Mesenchymal stem cell (in vitro differentiated cells and primary cell): ENCODE measurements at regions not wholly inside any gene's neighbourhood (a gene's known extent, or its start where the extent isn't known, plus 50 kb on each side); places are given as distances from the start of the nearest gene placed in this dataset.
"Not testable (repeated sequence)": the region's sequence is repeated elsewhere in the genome, so short reads cannot be mapped to it uniquely, and the experiment has no call there.

Source experiments
- DNase-seq: peaks from one replicate; pipeline ENCODE4 v3.0.0-alpha.2; 2013
- H2AFZ ChIP-seq: one replicate; pipeline ENCODE4 v1.6.1; 2013; ENCODE audit warnings: low read depth, mild to moderate bottlenecking, control low read depth, inconsistent platforms, low read length, moderate library complexity
- H2AK5ac ChIP-seq: 2 replicates; pipeline ENCODE4 v1.6.1; 2013; ENCODE audit warnings: low read length, moderate library complexity, mild to moderate bottlenecking, inconsistent platforms; ENCODE audit not compliant: severe bottlenecking
- H2BK120ac ChIP-seq: one replicate; pipeline ENCODE4 v1.6.1; 2013; ENCODE audit warnings: low read depth, mild to moderate bottlenecking, inconsistent platforms, low read length, moderate library complexity
- H2BK12ac ChIP-seq, 2 experiments: one replicate each; pipeline ENCODE4 v1.6.1; 2013; ENCODE audit warnings: inconsistent platforms in 2 of 2, low read length in 2 of 2, mild to moderate bottlenecking in 2 of 2, moderate library complexity in 2 of 2, control low read depth in 1 of 2
- H2BK15ac ChIP-seq: one replicate; pipeline ENCODE4 v1.6.1; 2013; ENCODE audit warnings: mild to moderate bottlenecking, low read depth, inconsistent platforms; ENCODE audit not compliant: poor library complexity, severe bottlenecking
- H2BK5ac ChIP-seq: 2 replicates; pipeline ENCODE4 v1.6.1; 2013; ENCODE audit warnings: low read depth, mild to moderate bottlenecking, low read length, control low read depth, inconsistent platforms; ENCODE audit not compliant: poor library complexity, severe bottlenecking
- H3K14ac ChIP-seq, 2 experiments: one replicate each; pipeline ENCODE4 v1.6.1; 2013; ENCODE audit warnings: inconsistent platforms in 2 of 2, low read length in 2 of 2, control low read depth in 1 of 2, mild to moderate bottlenecking in 1 of 2, moderate library complexity in 1 of 2
- H3K18ac ChIP-seq, 2 experiments: one replicate each; pipeline ENCODE4 v1.6.1; 2013; ENCODE audit warnings: inconsistent platforms in 2 of 2, low read length in 2 of 2, control low read depth in 1 of 2, low read depth in 1 of 2, mild to moderate bottlenecking in 1 of 2
- H3K23ac ChIP-seq, 2 experiments: one replicate each; pipeline ENCODE4 v1.6.1; 2013; ENCODE audit warnings: inconsistent platforms in 2 of 2, low read length in 2 of 2, mild to moderate bottlenecking in 2 of 2, moderate library complexity in 2 of 2, control low read depth in 1 of 2
- H3K27ac ChIP-seq: 2 replicates; pipeline ENCODE4 v1.5.1; 2013; ENCODE audit warnings: mild to moderate bottlenecking, moderate library complexity, low read length, control low read depth, inconsistent platforms; ENCODE audit not compliant: poor library complexity, severe bottlenecking
- H3K27me3 ChIP-seq, 2 experiments: 2 replicates each; pipeline versions ENCODE4 v1.6.1 to v1.7.0; 2013; ENCODE audit warnings: low read length in 2 of 2, mild to moderate bottlenecking in 2 of 2, moderate library complexity in 2 of 2, control low read depth in 1 of 2, inconsistent platforms in 1 of 2; ENCODE audit not compliant: control insufficient read depth in 1 of 2, insufficient read depth in 1 of 2
- H3K36me3 ChIP-seq, 2 experiments: 2 replicates each; pipeline versions ENCODE4 v1.6.1 to v1.7.0; 2013; ENCODE audit warnings: low read length in 2 of 2, control low read depth in 1 of 2, inconsistent platforms in 1 of 2, low read depth in 1 of 2, mild to moderate bottlenecking in 1 of 2; ENCODE audit not compliant: insufficient read depth in 2 of 2, control insufficient read depth in 1 of 2
- H3K4ac ChIP-seq, 2 experiments: one replicate each; pipeline ENCODE4 v1.6.1; 2013; ENCODE audit warnings: inconsistent platforms in 2 of 2, low read length in 2 of 2, mild to moderate bottlenecking in 2 of 2, moderate library complexity in 2 of 2, control low read depth in 1 of 2, low read depth in 1 of 2
- H3K4me1 ChIP-seq: 2 replicates; pipeline ENCODE4 v1.6.1; 2013; ENCODE audit warnings: low read depth, low read length, control low read depth; ENCODE audit not compliant: control insufficient read depth, insufficient read depth
- H3K4me2 ChIP-seq: 2 replicates; pipeline ENCODE4 v1.6.1; 2013; ENCODE audit warnings: low read length, mild to moderate bottlenecking, inconsistent platforms; ENCODE audit not compliant: poor library complexity, severe bottlenecking
- H3K4me3 ChIP-seq, 2 experiments: 2 replicates each; pipeline versions ENCODE4 v1.5.1 to v1.7.0; 2013; ENCODE audit warnings: low read length in 2 of 2, mild to moderate bottlenecking in 2 of 2, control low read depth in 1 of 2, low read depth in 1 of 2; ENCODE audit not compliant: insufficient read depth in 1 of 2
- H3K79me1 ChIP-seq: replicated peaks from 2 replicates; pipeline ENCODE4 v1.6.1; 2013; ENCODE audit warnings: mild to moderate bottlenecking, control low read depth, low read length, inconsistent platforms; ENCODE audit not compliant: poor library complexity, severe bottlenecking
- H3K9ac ChIP-seq: 2 replicates; pipeline ENCODE4 v1.7.0; 2013; ENCODE audit warnings: mild to moderate bottlenecking, low read length, moderate library complexity
- H3K9me3 ChIP-seq: 2 replicates; pipeline ENCODE4 v1.7.0; 2013; ENCODE audit warnings: mild to moderate bottlenecking, low read length; ENCODE audit not compliant: control insufficient read depth
- H4K8ac ChIP-seq: one replicate; pipeline ENCODE4 v1.6.1; 2013; ENCODE audit warnings: inconsistent platforms, mild to moderate bottlenecking, low read length, moderate library complexity
- H4K91ac ChIP-seq: one replicate; pipeline ENCODE4 v1.6.1; 2013; ENCODE audit warnings: mild to moderate bottlenecking, low read length, inconsistent platforms
- WGBS: methylation state at CpG from one replicate; pipeline ENCODE4 v1.1.7; 2013; ENCODE audit warnings: mixed read lengths; 5-methylcytosine and 5-hydroxymethylcytosine counted together

DNA sequence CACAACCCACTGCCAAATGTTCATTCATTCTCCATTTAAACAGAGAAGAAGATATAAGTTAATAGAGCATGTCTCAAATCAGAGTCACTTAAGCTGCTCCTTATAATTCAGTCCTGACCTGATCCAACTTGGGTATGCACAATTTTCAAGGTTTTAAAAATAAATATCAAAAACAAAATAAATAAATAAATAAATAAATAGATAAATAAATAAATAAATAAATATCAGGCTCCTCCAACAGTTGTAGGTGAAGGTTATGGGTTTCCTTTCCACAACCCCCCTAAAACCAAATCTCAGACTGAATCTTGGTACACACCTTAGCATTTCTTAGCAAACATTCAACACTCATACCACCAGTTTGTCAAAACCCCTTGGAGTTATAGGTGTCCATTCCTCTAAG is 204.4 kb downstream of the PARM1 start:
- no peaks in the 10 kb centered on the region for H3K27me3 ChIP-seq
- no peak overlapping the region for H2AFZ ChIP-seq
- DNase-seq: no peak
- H3K4ac ChIP-seq: no peak overlapping the region
- no peak overlapping the region for H2BK120ac ChIP-seq
- no peak overlapping the region for H4K91ac ChIP-seq
- H2BK15ac ChIP-seq: no peak overlapping the region
- H3K4me3 ChIP-seq: no peak overlapping the region
- H3K36me3 ChIP-seq: no peaks in the 10 kb centered on the region
- H2BK12ac ChIP-seq: no peak overlapping the region
- no peak overlapping the region for H2AK5ac ChIP-seq
- H3K18ac ChIP-seq: no peak overlapping the region
- no peak overlapping the region for H3K9ac ChIP-seq
- no peaks in the 10 kb centered on the region for H3K79me1 ChIP-seq
- H3K23ac ChIP-seq: no peak overlapping the region
- H3K27ac ChIP-seq: no peak overlapping the region
- no peak overlapping the region for H4K8ac ChIP-seq
- H2BK5ac ChIP-seq: no peak overlapping the region
- H3K4me1 ChIP-seq: no peaks in the 10 kb centered on the region
- H3K4me2 ChIP-seq: no peak overlapping the region
- H3K9me3 ChIP-seq: no peaks in the 10 kb centered on the region
- no peak overlapping the region for H3K14ac ChIP-seq

DNA sequence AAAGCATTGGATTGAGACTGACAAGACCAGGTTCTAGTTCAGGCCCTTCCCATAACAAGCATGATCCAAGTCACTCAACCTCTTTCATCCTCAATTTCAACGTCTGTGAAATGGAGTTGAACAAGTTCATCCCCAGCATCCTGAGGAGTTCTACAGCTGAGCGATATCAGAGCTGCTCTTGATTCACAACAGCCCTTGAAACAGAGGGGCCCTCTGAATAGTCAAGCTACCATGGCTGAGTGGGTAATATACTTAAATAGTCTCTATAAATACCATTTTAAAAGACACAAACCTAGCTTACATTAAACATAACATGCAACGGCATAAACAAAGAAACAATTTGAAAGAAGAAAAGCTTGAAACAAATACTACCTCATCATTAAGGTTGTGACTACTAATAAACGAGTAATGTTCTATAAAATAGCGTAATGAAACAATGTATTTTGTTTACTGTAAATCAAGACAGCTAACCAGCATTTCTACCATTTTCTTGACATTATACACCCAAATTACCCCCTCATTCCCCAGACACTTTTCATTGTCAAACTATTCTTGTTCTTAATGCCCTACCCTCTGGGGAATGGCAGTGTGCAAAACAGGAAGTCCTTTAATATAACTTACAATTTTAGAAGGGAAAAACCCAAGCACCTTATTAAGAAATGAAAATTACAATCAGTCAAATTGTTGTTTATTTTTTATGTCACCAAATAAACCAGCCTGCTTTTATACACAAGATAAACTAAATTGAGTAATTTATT is 202.3 kb downstream of the PARM1 start:
- Histone ChIP-seq H3K4me3 (no peak overlapping the region), H3K4ac (no peak overlapping the region), H3K4me2 (no peak overlapping the region), H3K36me3 (no peaks in the 10 kb centered on the region), H4K8ac (no peak overlapping the region), H3K9ac (no peak overlapping the region), H2BK12ac (no peak overlapping the region), H3K14ac (no peak overlapping the region), H3K79me1 (no peaks in the 10 kb centered on the region), H3K4me1 (no peaks in the 10 kb centered on the region), H4K91ac (no peak overlapping the region), H2AK5ac (no peak overlapping the region), H2BK120ac (no peak overlapping the region), H3K18ac (no peak overlapping the region), H3K23ac (no peak overlapping the region), H3K27ac (no peak overlapping the region), H2BK15ac (no peak overlapping the region), H2AFZ (no peak overlapping the region), H2BK5ac (no peak overlapping the region), H3K9me3 (no peaks in the 10 kb centered on the region), H3K27me3 (no peaks in the 10 kb centered on the region)
- DNase-seq: no peak
- 69% methylated on average over 1 of the region's 5 CpGs for WGBS

DNA sequence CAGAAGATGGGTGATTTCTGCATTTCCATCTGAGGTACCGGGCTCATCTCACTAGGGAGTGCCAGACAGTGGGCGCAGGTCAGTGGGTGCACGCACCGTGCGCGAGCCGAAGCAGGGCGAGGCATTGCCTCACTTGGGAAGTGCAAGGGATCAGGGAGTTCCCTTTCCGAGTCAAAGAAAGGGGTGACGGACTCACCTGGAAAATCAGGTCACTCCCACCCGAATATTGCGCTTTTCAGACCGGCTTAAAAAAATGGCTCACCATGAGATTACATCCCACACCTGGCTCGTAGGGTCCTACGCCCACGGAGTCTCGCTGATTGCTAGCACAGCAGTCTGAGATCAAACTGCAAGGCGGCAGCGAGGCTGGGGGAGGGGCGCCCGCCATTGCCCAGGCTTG is 194.0 kb downstream of the PARM1 start:
- not testable (repeated sequence) for H2BK5ac ChIP-seq, H3K36me3 ChIP-seq, H4K8ac ChIP-seq, H2AK5ac ChIP-seq, H2BK12ac ChIP-seq, H3K79me1 ChIP-seq, H3K9me3 ChIP-seq, H3K4ac ChIP-seq, H3K9ac ChIP-seq, H3K23ac ChIP-seq, H2AFZ ChIP-seq, H3K27ac ChIP-seq, H3K4me2 ChIP-seq, H3K18ac ChIP-seq, H3K27me3 ChIP-seq, H4K91ac ChIP-seq, H3K4me1 ChIP-seq, H3K4me3 ChIP-seq, H3K14ac ChIP-seq, H2BK15ac ChIP-seq, DNase-seq, H2BK120ac ChIP-seq
- WGBS: 80% methylated on average over 7 of the region's 21 CpGs

DNA sequence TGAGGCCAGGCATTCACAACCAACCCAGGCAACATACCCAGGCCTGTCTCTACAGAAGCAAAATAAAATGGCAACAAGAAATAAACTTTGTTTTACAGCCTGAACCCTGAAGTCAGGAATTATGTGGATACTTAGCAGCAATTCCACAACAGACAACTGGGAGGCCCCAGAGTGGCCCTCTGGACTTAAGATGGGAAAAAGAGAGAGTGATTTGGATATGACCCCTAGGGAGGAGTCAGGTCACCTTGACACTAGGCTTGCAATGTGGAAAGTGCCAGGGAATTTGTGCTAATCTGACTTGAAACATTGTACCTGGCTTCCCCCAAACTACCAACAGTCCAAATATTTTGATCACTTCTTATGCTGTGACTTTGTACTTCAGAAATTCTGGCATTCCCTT is 193.1 kb downstream of the PARM1 start:
- no peak overlapping the region for H2AFZ ChIP-seq
- H3K14ac ChIP-seq: no peak overlapping the region
- H2BK120ac ChIP-seq: no peak overlapping the region
- DNase-seq: no peak
- H2AK5ac ChIP-seq: no peak overlapping the region
- H2BK5ac ChIP-seq: no peak overlapping the region
- H2BK15ac ChIP-seq: no peak overlapping the region
- H3K4me3 ChIP-seq: no peak overlapping the region
- H4K8ac ChIP-seq: no peak overlapping the region
- no peak overlapping the region for H3K4me2 ChIP-seq
- no peaks in the 10 kb centered on the region for H3K4me1 ChIP-seq
- H3K23ac ChIP-seq: no peak overlapping the region
- H3K4ac ChIP-seq: no peak overlapping the region
- H3K79me1 ChIP-seq: no peaks in the 10 kb centered on the region
- H3K9ac ChIP-seq: no peak overlapping the region
- H3K9me3 ChIP-seq: no peaks in the 10 kb centered on the region
- H2BK12ac ChIP-seq: no peak overlapping the region
- no peak overlapping the region for H3K27ac ChIP-seq
- H3K18ac ChIP-seq: no peak overlapping the region
- H3K36me3 ChIP-seq: no peaks in the 10 kb centered on the region
- H4K91ac ChIP-seq: no peak overlapping the region
- no peaks in the 10 kb centered on the region for H3K27me3 ChIP-seq
